ENCODE measurements at regions not wholly inside any gene's neighbourhood (a gene's known extent, or its start where the extent isn't known, plus 50 kb on each side); places are given as distances from the start of the nearest gene placed in this dataset.

GRCh38 chr10:4215485-4215884 is 430.5 kb upstream of the KLF6 start:
- no peak for DNase-seq

GRCh38 chr10:4214908-4215307 is 429.9 kb upstream of the KLF6 start:
- no peak for DNase-seq

DNA sequence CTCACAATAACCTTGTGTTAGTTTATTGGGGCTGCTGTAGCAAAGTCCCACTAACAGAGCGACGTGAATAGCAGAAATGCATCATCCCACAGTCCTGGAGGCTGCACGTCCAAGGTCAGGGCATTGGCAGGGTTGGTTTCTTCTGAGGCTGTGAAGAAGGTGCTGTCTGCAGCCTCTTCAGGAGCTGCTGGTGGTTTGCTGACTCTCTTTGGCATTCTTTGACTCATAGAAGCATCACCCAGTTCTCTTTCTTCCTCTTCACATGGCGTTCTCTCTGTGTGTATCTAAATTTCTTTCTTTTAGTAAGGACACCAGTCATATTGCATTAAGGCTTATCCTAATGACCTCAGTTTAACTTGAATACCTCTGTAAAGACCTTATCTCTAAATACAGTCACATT is 428.4 kb upstream of the KLF6 start:
- DNase-seq: no peak

- no peak for DNase-seq
These were observed 427.2 kb upstream of the KLF6 start for GRCh38 chr10:4212111-4212630.

DNA sequence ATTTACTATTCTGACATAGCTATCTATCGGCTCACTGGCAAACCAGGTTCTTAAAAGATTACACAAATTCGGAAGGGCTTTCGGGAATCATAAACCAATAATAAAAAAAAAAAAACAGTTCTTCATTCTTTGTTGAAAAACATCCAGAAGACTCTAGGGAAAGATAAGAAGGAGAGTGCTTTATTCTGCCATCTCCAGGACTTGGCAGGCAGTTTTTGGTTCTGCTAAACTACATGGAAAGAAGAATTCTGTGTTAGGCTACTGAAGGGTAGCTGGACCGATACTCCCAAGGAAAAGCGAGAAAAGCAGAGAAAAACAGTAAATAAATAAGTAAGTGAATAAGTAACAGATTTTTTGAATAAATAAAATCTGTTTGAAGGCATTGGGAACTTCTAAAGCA is 423.5 kb upstream of the KLF6 start:
- no peak for DNase-seq

DNA sequence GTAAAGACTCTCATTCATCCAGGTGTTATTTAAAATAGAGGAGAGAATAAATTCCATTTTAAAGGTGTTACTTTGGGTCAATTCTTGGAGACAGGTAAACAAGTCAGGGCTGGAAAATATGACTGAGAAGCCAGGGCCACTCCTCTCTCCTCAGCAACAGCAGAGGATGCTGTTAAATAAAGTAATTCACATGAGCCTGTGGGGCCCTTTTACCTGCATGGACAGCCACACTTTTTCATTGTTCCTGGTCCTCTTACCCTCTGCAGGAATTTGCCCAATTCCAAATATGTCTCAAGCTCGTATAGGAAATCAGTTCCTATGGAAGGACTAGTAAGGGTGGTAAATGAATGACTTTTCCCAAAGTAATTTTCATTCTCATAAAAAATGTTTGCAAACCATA is 420.1 kb upstream of the KLF6 start:
- DNase-seq: no peak

DNA sequence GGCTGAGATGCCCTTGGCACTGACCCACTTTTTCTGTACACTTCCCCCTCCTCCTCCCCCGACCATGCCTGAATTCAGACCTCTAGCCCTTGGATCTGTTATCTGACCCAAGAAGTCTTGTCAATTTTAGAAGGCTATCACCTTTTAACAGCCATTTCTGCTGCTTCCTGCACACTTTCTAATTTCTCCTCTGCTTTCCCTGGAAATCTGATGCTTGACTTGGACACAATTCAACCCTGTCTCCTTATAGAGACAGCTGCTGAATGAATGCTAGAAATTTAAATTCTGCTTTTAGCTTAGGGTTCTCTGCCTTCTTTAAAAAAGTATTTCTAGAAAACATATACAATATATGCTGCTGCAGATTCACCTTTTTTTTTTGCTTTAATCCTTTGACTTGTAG is 417.9 kb upstream of the KLF6 start:
- no peak for DNase-seq

DNA sequence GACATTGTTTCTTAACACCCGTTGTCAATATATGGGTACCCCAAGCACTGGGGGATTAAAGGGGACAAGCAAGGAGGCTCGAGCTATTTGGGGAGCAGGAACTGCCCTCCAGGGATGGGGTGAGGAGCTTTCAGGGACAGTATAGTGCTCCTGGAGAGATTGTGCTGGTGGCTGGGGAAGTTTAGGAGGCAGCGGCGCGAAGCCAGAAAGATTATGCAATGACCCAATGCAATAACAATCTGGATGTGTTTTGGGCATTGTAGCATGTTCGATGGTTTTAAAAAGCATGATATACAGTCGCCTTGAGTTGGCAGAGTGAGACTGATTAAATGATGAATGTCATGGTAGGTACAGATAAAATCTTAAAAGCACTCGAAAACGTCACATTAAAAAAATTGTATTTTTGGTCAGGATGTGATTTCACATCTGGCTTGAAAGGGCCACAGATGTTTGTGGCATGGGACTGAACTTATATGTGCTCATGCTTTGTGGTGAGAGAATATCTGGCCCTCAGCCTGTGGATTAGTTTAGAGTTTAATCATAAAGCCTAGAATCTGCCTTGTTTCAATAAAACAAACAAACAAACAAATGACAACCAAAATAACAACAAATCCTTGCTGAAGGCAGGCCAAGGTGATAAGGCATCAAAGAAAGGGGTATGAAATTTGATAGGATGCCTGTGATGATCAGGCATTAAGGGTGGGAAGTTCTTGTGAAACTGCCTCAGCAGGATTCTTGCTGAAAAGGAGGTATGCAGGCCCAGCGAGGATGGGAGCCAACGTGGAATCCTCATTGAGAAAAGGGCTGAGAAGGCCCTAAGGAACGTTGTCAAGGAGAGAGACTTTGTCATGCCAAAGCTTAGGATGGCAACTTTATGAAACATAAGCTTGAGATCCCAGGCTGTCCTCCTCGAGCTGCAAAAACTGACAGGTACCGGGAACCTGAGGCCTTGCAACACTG is 417.1 kb upstream of the KLF6 start:
- no peak for DNase-seq

- no peak for DNase-seq
These were observed 414.2 kb upstream of the KLF6 start for GRCh38 chr10:4199196-4199595.

GRCh38 chr10:4198216-4198615 is 413.2 kb upstream of the KLF6 start:
- no peak for DNase-seq

DNA sequence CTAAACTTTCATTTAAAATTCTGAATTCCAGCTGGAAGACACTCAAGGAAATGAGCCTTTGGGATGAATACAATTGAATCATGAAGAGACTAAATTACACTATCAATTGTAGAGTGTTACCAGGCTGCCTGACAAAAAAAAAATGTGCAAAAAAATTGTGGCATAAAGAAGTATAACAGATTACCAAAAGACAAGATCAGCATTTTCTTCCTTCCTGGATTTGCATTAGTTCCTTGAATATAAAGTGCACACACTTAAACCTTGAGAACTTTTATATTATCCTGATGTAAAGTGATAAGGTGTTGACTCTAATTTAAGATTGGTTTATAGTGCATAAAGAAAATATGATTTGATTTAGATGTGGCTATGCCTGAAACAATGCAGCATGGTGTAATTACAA is 412.7 kb upstream of the KLF6 start:
- DNase-seq: no peak

DNA sequence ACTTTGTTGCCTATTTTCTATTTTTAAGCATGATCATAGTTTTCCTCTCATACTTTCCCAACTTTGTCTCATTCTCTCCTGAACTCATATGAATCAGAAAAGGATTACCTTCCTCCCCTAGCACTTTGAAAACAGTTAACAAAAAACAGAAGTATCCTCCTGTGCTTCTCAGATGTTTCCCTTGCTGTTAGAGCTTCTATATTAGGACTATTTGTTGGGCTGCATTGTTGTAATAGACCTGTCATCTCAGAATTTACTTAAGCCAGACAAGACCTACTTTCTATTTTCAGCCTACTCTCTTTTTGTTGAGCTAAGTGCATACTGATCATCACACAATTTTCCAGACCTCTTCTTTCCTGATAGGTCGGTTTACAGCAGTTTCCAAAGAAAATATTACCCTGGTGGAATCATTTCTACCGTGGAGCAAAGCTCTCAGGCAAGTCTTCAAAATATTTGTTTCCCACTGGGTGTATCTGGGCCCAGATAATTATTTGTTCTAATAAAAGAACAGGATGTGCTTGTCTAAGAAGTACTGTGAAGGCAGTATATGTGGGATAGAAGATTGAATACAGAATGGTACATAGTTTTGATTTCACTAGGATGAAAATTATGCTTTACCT is 411.9 kb upstream of the KLF6 start:
- DNase-seq: no peak

GRCh38 chr10:4196183-4196582 is 411.2 kb upstream of the KLF6 start:
- no peak for DNase-seq

DNA sequence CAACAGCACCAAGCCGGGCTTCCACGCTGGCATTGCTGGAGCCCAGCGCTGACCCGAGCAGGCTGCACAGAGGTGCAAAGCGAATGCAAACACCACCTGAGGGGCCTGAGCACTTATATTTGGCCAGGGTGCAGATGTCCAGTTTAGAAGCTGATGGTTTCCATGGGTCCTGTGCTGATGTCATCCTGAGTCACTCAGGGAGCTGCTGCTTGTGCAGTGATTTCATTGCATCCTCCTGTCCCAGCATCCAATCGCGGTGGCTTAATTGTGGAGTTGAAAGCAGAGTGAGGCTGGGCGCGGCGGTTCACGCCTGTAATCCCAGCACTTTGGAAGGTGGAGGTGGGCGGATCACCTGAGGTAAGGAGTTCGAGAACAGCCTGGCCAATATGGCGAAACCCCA is 410.2 kb upstream of the KLF6 start:
- no peak for DNase-seq

- DNase-seq: no peak
These were observed 409.2 kb upstream of the KLF6 start for GRCh38 chr10:4194231-4194630.

DNA sequence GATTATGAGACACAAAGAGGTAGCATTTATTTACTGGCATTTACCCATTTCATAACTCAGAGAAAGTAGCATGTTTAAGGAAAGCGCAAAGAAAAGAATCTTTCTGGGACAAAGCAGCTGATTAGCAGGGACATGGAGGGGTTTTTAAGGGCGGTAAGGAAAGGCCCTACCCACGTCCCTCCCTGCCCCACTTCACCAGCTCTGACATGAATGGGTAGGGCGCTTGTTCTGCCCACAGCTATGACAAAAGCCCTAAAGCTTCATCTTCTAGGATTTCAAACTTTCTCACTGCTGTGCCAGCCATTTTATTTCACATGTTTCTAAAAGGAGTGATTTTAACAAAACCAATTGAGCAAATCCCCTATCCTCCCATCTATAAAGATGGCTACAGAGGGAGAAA is 406.9 kb upstream of the KLF6 start:
- DNase-seq: no peak

DNA sequence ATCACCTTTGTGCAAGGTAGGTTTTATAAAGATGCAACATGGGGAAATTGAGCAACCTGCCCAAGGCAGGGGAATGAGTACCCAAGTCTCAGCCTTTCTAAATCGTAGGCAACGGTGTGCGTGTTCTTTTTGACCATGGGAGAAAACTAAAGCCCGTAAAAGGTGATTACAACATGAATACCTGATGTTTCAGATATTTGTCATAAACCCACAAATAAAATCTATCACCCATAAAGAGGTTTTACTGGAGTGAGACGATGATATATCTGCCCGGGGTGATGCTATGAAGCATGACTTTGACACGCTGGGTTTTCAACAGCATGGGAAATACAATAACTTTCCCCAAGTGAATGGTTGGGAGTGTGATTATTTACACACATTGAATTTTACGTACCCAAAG is 406.3 kb upstream of the KLF6 start:
- no peak for DNase-seq

GRCh38 chr10:4190876-4191275 is 405.9 kb upstream of the KLF6 start:
- no peak for DNase-seq

DNA sequence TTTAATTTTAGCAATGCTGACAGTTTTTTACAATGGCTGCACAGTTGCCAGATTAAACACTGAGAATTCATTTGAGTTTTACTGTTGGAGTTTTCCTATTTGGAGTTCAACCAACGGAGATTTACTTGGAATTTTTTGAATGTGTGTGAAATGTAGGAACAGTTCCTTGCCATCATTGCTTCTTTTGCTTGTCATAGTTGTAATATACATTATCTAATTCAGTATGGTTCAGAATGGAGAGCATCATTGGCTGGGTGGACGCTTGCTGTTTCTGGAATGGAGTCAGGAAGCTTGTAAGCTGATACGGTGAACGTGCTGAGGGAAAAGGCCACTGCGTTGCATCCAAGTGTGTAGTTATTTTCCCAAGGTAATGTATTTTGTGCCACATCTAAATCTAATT is 404.3 kb upstream of the KLF6 start:
- no peak for DNase-seq

GRCh38 chr10:4188406-4188805 is 403.4 kb upstream of the KLF6 start:
- DNase-seq: no peak

DNA sequence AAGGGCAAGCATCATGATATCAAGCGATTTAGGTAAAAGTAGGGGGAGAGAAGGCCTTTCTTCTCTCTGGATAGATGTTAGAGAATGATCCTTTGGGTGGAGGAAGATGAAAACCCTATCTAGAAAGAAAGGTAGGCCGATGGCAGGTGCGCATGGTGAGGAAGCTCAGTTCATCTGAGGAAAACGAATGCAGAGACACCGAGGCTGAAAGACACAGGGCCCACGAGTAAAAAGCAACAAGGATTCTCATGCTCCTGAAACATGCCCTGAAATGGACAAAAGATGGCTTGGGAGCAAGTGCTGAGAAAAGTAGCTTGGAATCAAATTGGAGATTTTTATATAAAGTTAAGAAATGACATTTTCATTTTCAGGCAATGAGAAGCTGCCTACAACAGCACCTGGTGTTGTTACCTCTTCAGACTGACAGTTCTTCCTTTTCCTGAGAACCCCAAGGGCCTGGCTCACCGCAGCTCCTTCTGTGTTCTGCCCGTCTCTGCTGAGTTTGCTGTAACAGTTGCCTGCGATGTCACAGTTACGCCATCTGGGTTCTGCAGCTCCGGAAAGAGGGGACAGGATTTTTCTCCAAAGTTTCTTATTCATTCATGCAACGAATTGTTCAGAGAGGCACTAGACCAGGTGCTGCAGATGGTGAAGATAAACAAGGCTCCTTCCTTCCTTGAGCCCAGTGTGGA is 402.0 kb upstream of the KLF6 start:
- DNase-seq: no peak

GRCh38 chr10:4183761-4184261 is 398.8 kb upstream of the KLF6 start:
- DNase-seq: no peak

DNA sequence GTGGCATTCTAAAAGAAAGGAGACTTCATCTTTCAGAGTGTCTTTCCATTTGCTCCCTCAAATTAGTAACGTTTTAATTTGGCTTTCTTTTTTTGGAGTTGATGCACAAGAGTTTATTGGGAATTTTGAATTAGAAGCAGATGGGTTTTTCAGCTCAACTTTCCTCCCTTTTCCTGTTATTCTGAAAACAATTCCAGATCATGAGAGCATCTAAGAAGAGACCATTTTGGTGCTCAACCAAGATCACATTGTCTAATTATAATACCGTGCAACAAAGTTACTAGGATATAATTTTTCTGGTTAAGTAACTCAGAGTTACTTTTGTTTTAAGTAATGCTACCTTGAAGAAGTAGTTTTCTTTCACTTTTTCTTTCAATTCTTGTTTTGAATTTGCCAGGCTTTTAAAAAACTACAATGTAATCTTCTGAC is 396.6 kb upstream of the KLF6 start:
- DNase-seq: no peak

DNA sequence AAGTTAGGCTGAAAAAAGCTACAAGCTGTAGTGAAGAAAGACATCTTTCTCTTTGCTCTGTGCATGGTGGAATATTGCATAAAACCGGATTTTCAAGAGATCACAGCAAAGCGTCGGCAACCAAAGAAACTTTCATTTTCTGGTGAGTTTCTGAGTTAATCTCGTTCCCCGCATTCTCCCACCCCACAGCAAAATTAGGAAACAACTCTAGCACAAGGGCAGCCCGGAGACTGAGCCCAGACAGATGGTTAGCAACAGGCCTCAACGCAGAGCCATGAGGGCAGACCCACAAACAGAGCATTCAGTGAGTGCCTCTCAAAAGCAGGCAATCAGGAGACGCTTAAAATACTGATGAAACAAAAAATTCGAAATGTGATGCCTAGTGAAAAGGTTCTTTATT is 396.1 kb upstream of the KLF6 start:
- DNase-seq: no peak
